Breast epithelium (tissue), 3 donors: ENCODE measurements at regions not wholly inside any gene's neighbourhood (a gene's known extent, or its start where the extent isn't known, plus 50 kb on each side); places are given as distances from the start of the nearest gene placed in this dataset.

Experiments used
- POLR2A ChIP-seq: fragments of 450-650 bp; IDR thresholded peaks from one replicate; pipeline ENCODE4 v1.6.1; 2016; ENCODE audit warnings: antibody characterized with exemption, mild to moderate bottlenecking, moderate library complexity
- POLR2AphosphoS5 ChIP-seq, 3 donors: sonication (generic); formaldehyde crosslinking; IDR thresholded peaks; one replicate each; pipeline ENCODE4 v1.6.1; 2017; ENCODE audit warnings: antibody characterized with exemption in 3 of 3
- TF ChIP-seq, protein P1 (sequence below), 3 donors: fragments of 450-650 bp; IDR thresholded peaks; one replicate each; pipeline ENCODE4 v1.5.1; 2016 to 2017; ENCODE audit warnings: antibody characterized with exemption in 3 of 3, mild to moderate bottlenecking in 3 of 3, moderate library complexity in 3 of 3

DNA sequence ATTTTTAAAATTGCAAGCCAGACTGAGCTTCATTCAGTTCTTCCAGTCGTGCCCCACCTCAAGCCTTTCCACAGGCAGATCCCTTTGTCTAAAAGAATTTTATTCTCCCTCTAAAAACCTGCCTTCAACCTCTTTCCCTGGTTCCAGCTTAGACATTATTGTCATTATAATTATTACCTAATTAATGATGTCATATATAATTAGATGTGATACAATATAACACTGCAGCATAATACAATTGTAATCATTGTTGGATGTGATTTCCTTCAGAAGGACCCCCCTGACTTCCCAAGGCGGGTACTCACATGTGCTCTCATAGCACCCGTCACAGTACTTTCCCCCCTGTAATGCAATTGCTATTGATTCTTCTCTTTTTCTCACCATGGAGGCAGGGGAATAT is 88.6 kb downstream of the GPAM start:
- TF ChIP-seq, protein P1, sequence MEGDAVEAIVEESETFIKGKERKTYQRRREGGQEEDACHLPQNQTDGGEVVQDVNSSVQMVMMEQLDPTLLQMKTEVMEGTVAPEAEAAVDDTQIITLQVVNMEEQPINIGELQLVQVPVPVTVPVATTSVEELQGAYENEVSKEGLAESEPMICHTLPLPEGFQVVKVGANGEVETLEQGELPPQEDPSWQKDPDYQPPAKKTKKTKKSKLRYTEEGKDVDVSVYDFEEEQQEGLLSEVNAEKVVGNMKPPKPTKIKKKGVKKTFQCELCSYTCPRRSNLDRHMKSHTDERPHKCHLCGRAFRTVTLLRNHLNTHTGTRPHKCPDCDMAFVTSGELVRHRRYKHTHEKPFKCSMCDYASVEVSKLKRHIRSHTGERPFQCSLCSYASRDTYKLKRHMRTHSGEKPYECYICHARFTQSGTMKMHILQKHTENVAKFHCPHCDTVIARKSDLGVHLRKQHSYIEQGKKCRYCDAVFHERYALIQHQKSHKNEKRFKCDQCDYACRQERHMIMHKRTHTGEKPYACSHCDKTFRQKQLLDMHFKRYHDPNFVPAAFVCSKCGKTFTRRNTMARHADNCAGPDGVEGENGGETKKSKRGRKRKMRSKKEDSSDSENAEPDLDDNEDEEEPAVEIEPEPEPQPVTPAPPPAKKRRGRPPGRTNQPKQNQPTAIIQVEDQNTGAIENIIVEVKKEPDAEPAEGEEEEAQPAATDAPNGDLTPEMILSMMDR (IDR thresholded peaks at IDR 0.05), result no peak
- no peak for TF ChIP-seq POLR2AphosphoS5 (IDR thresholded peaks at IDR 0.05)
- no peak for TF ChIP-seq POLR2A
